SK-N-SH (cell line): ENCODE measurements at regions not wholly inside any gene's neighbourhood (a gene's known extent, or its start where the extent isn't known, plus 50 kb on each side); places are given as distances from the start of the nearest gene placed in this dataset.

ENCODE experiments used
- CTCF ChIA-PET: fragments of 300-600, 350-600 bp; formaldehyde crosslinking; extraction: SDS; loops from one replicate; lab custom pipeline; 2021; lab: Yijun Ruan, JAX
- POLR2A ChIA-PET: fragments of 350-600 bp; sonication (Branson Sonifier 250); formaldehyde crosslinking; extraction: SDS; loops from one replicate; lab custom pipeline; 2020; ENCODE audit warnings: antibody characterized with exemption, inconsistent platforms; lab: Yijun Ruan, JAX
- DNase-seq: peaks from one replicate; pipeline ENCODE4 v3.0.0; 2012
- H2AFZ ChIP-seq: fragments of 200-600 bp; sonication (generic); 2 replicates; pipeline ENCODE4 v1.8.1; 2016; ENCODE audit warnings: antibody characterized with exemption, mild to moderate bottlenecking, low read depth
- H3F3A ChIP-seq: fragments of 200-600 bp; sonication (generic); replicated peaks from 2 replicates; pipeline ENCODE3; 2016; ENCODE audit warnings: antibody characterized with exemption, mild to moderate bottlenecking; ENCODE audit not compliant: insufficient read depth
- H3K27ac ChIP-seq, 2 experiments: fragments of 200-500 bp in 1 of 2; fragments of 200-600 bp in 1 of 2; sonication (Bioruptor generic) in 1 of 2; sonication (generic), shearing (Covaris generic) in 1 of 2; 2 replicates each; pipeline versions ENCODE4 v1.5.1 to v1.6.1; 2014 to 2016; ENCODE audit warnings: low read depth in 2 of 2, inconsistent platforms in 1 of 2, low read length in 1 of 2, mild to moderate bottlenecking in 1 of 2, mixed read lengths in 1 of 2
- H3K27me3 ChIP-seq: fragments of 200-600 bp; sonication (generic), shearing (Covaris generic); 2 replicates; pipeline ENCODE4 v1.6.1; 2016; ENCODE audit warnings: mixed run types; ENCODE audit not compliant: insufficient read depth
- H3K36me3 ChIP-seq, 2 experiments: fragments of 200-500 bp in 1 of 2; fragments of 200-600 bp in 1 of 2; sonication (Bioruptor generic) in 1 of 2; sonication (generic) in 1 of 2; replicated peaks in 1 of 2; 2 replicates each; pipeline versions ENCODE3 to v1.5.1; 2014 to 2016; ENCODE audit warnings: low read length in 1 of 2, mild to moderate bottlenecking in 1 of 2; ENCODE audit not compliant: insufficient read depth in 2 of 2, control insufficient read depth in 1 of 2
- H3K4me1 ChIP-seq, 2 experiments: fragments of 200-500 bp in 1 of 2; fragments of 200-600 bp in 1 of 2; sonication (Bioruptor generic) in 1 of 2; sonication (generic), shearing (Covaris generic) in 1 of 2; 2 replicates each; pipeline versions ENCODE4 v1.5.1 to v1.6.1; 2014 to 2016; ENCODE audit warnings: low read depth in 1 of 2, low read length in 1 of 2, mixed run types in 1 of 2; ENCODE audit not compliant: insufficient read depth in 2 of 2, control insufficient read depth in 1 of 2
- H3K4me2 ChIP-seq: fragments of 200-600 bp; sonication (generic), shearing (Covaris generic); 2 replicates; pipeline ENCODE4 v1.6.1; 2017; ENCODE audit warnings: mixed run types
- H3K4me3 ChIP-seq, 2 experiments: fragments of 200-500 bp in 1 of 2; fragments of 200-600 bp in 1 of 2; sonication (Bioruptor generic) in 1 of 2; sonication (generic), shearing (Covaris generic) in 1 of 2; 2 replicates each; pipeline versions ENCODE4 v1.5.1 to v1.8.1; 2014 to 2016; ENCODE audit warnings: low read depth in 2 of 2, inconsistent platforms in 1 of 2, low read length in 1 of 2, mild to moderate bottlenecking in 1 of 2, mixed read lengths in 1 of 2, moderate library complexity in 1 of 2
- H3K79me2 ChIP-seq: fragments of 200-600 bp; sonication (generic); 2 replicates; pipeline ENCODE4 v1.8.1; 2017; ENCODE audit warnings: mild to moderate bottlenecking; ENCODE audit not compliant: insufficient read depth
- H3K9ac ChIP-seq: fragments of 200-600 bp; sonication (generic); 2 replicates; pipeline ENCODE4 v1.6.1; 2017; ENCODE audit warnings: mixed run types
- H3K9me2 ChIP-seq: fragments of 200-600 bp; sonication (generic); 2 replicates; pipeline ENCODE4 v1.6.1; 2017; ENCODE audit warnings: mixed run types
- H3K9me3 ChIP-seq: fragments of 200-600 bp; sonication (generic); 2 replicates; pipeline ENCODE4 v1.6.1; 2017; ENCODE audit warnings: mixed run types, mild to moderate bottlenecking, moderate library complexity
- H4K20me1 ChIP-seq: fragments of 200-600 bp; sonication (generic); 2 replicates; pipeline ENCODE4 v1.6.1; 2017; ENCODE audit warnings: mild to moderate bottlenecking, mixed run types; ENCODE audit not compliant: insufficient read depth
- EZH2phosphoT487 ChIP-seq: fragments of 200-600 bp; sonication (generic); IDR thresholded peaks from 2 replicates; pipeline ENCODE4 v1.6.1; 2017; ENCODE audit warnings: low read depth, mixed run types, mild to moderate bottlenecking, antibody characterized with exemption, moderate library complexity, borderline replicate concordance
- FOXJ3 ChIP-seq: sonication (generic); formaldehyde crosslinking; IDR thresholded peaks from 2 replicates; pipeline ENCODE4 v1.5.1; 2020; ENCODE audit warnings: mild to moderate bottlenecking, missing genetic modification reagents
- GATA2 ChIP-seq: sonication (generic); formaldehyde crosslinking; IDR thresholded peaks from 2 replicates; pipeline ENCODE4 v1.5.0; 2020; ENCODE audit warnings: mild to moderate bottlenecking, missing genetic modification reagents
- MXI1 ChIP-seq: IDR thresholded peaks from 2 replicates; pipeline ENCODE4 v1.6.1; 2012; ENCODE audit warnings: mild to moderate bottlenecking, low read depth, low read length, improper control_type of control experiment
- NFIC ChIP-seq: IDR thresholded peaks from 2 replicates; pipeline ENCODE4 v1.4.0; 2012; ENCODE audit warnings: borderline replicate concordance
- PBX3 ChIP-seq: IDR thresholded peaks from 2 replicates; pipeline ENCODE4; 2012
- RCOR1 ChIP-seq: fragments of 150-350 bp; IDR thresholded peaks from 2 replicates; pipeline ENCODE4 v1.6.1; 2017; ENCODE audit warnings: antibody characterized with exemption, low read length
- REST ChIP-seq: IDR thresholded peaks from 2 replicates; pipeline ENCODE4 v1.6.1; 2012; ENCODE audit warnings: mild to moderate bottlenecking, low read depth, low read length, moderate library complexity
- SIN3A ChIP-seq: IDR thresholded peaks from 2 replicates; pipeline ENCODE4 v1.6.1; 2012; ENCODE audit warnings: low read depth, mild to moderate bottlenecking, low read length, moderate library complexity, borderline replicate concordance
- SMC3 ChIP-seq: IDR thresholded peaks from 2 replicates; pipeline ENCODE4 v1.6.1; 2012; ENCODE audit warnings: low read depth, low read length, improper control_type of control experiment
- TAF1 ChIP-seq: IDR thresholded peaks from 2 replicates; pipeline ENCODE4 v1.6.1; 2012; ENCODE audit warnings: low read depth, mild to moderate bottlenecking, low read length, moderate library complexity, borderline replicate concordance
- TCF12 ChIP-seq: IDR thresholded peaks from 2 replicates; pipeline ENCODE4 v1.4.0; 2012
- WGBS: methylation state at CpG from one replicate; pipeline ENCODE4 v1.1.6; 2017; ENCODE audit warnings: low lambda C conversion rate; 5-methylcytosine and 5-hydroxymethylcytosine counted together
- TF ChIP-seq, protein P1 (sequence below): IDR thresholded peaks from 2 replicates; pipeline ENCODE4 v1.4.0; 2012; ENCODE audit warnings: low read depth, borderline replicate concordance
- TF ChIP-seq, protein P2 (sequence below): fragments of 200-600 bp; sonication (generic); IDR thresholded peaks from 2 replicates; pipeline ENCODE4 v1.6.1; 2017; ENCODE audit warnings: antibody characterized with exemption, mild to moderate bottlenecking, moderate library complexity

- no peaks in the 10 kb centered on the region for H3K27me3 ChIP-seq
- H3K4me1 ChIP-seq: no peaks in the 10 kb centered on the region
- no peak overlapping the region for H3K9ac ChIP-seq
- H3K9me2 ChIP-seq: no peaks in the 10 kb centered on the region
- ChIA-PET CTCF (interaction anchor here (1.1 kb wide), 1 partner anchor 9 kb away, joined by 3 read pairs; no protein-coding TSS in a partner anchor), POLR2A (no interaction called here)
- no peaks in the 10 kb centered on the region for H3F3A ChIP-seq
- no peak for DNase-seq
- no peaks in the 10 kb centered on the region for H3K9me3 ChIP-seq
- WGBS: 31% methylated on average over 3 of the region's 3 CpGs
- H3K4me3 ChIP-seq: no peak overlapping the region
- no peak overlapping the region for H3K4me2 ChIP-seq
- H3K79me2 ChIP-seq: no peaks in the 10 kb centered on the region
- H4K20me1 ChIP-seq: no peaks in the 10 kb centered on the region
- no peak for TF ChIP-seq TAF1
- TF ChIP-seq, protein P1, sequence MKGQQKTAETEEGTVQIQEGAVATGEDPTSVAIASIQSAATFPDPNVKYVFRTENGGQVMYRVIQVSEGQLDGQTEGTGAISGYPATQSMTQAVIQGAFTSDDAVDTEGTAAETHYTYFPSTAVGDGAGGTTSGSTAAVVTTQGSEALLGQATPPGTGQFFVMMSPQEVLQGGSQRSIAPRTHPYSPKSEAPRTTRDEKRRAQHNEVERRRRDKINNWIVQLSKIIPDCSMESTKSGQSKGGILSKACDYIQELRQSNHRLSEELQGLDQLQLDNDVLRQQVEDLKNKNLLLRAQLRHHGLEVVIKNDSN: no peak
- TF ChIP-seq SIN3A: no peak
- no peak for TF ChIP-seq TCF12
- no peak for TF ChIP-seq SMC3
- no peak for TF ChIP-seq FOXJ3 (CRISPR knock-in tag)
- TF ChIP-seq, protein P2, sequence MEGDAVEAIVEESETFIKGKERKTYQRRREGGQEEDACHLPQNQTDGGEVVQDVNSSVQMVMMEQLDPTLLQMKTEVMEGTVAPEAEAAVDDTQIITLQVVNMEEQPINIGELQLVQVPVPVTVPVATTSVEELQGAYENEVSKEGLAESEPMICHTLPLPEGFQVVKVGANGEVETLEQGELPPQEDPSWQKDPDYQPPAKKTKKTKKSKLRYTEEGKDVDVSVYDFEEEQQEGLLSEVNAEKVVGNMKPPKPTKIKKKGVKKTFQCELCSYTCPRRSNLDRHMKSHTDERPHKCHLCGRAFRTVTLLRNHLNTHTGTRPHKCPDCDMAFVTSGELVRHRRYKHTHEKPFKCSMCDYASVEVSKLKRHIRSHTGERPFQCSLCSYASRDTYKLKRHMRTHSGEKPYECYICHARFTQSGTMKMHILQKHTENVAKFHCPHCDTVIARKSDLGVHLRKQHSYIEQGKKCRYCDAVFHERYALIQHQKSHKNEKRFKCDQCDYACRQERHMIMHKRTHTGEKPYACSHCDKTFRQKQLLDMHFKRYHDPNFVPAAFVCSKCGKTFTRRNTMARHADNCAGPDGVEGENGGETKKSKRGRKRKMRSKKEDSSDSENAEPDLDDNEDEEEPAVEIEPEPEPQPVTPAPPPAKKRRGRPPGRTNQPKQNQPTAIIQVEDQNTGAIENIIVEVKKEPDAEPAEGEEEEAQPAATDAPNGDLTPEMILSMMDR: no peak
- TF ChIP-seq GATA2 (CRISPR knock-in tag): no peak
- TF ChIP-seq PBX3: no peak
- TF ChIP-seq EZH2phosphoT487: no peak
- TF ChIP-seq NFIC: no peak
- no peak for TF ChIP-seq MXI1
- no peak for TF ChIP-seq RCOR1
- no peak for TF ChIP-seq REST
- H3K36me3 ChIP-seq: no peaks in the 10 kb centered on the region
- H3K27ac ChIP-seq: no peak overlapping the region
- no peak overlapping the region for H2AFZ ChIP-seq
These were observed 743.8 kb upstream of the LRRN3 start for GRCh38 chr7:110347081-110347480.
